Gastrocnemius medialis (tissue), 4 donors: ENCODE measurements at regions not wholly inside any gene's neighbourhood (a gene's known extent, or its start where the extent isn't known, plus 50 kb on each side); places are given as distances from the start of the nearest gene placed in this dataset.

ENCODE experiments used
- POLR2A ChIP-seq, 2 donors: fragments of 450-650 bp; IDR thresholded peaks; one replicate each; pipeline ENCODE4 v1.6.1; 2017; ENCODE audit warnings: antibody characterized with exemption in 2 of 2, mild to moderate bottlenecking in 2 of 2, moderate library complexity in 2 of 2
- TF ChIP-seq, protein P1 (sequence below), 5 experiments: fragments of 450-650 bp in 3 of 5; fragments of 200-600 bp in 2 of 5; sonication (generic) in 2 of 5; IDR thresholded peaks in 4 of 5; conservative IDR thresholded peaks in 1 of 5; 1 replicate in 4 of 5; 2 replicates in 1 of 5; pipeline ENCODE4 v1.5.1; 2016 to 2019; ENCODE audit warnings: antibody characterized with exemption in 5 of 5, mild to moderate bottlenecking in 3 of 5, moderate library complexity in 3 of 5

DNA sequence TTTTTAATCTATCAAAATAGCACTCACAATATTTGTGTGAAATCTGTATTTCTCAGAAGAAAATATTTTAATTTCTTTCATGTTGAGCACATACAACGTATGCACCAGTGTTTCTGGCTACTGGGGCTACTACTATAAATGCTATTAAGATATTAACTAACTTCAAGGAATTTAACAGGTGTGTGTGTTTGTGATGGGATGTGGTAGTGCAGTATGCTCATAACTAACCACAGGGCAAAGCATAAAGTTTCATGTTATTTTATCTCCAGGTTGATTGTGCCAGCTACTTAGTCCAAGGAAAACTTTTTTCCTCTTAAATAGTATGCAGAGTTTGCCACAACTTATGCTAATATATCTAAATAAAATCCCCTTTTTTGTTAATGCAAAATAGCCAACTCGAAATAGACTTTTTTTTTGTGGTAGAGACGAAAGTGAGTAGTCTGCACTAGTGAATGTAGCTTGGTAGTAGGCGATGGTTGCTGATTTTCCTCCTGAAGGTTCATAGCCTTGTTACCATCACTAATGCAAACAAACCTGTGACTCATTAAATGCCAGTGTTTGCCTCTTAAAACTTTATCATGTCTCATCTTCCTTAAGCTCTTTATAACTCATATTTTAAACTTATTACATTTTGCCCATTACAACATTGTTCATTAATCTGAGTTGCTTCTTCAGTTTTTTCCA is 565.5 kb upstream of the ANO3 start:
- no peak for TF ChIP-seq POLR2A (IDR thresholded peaks at IDR 0.05)
- TF ChIP-seq, protein P1, sequence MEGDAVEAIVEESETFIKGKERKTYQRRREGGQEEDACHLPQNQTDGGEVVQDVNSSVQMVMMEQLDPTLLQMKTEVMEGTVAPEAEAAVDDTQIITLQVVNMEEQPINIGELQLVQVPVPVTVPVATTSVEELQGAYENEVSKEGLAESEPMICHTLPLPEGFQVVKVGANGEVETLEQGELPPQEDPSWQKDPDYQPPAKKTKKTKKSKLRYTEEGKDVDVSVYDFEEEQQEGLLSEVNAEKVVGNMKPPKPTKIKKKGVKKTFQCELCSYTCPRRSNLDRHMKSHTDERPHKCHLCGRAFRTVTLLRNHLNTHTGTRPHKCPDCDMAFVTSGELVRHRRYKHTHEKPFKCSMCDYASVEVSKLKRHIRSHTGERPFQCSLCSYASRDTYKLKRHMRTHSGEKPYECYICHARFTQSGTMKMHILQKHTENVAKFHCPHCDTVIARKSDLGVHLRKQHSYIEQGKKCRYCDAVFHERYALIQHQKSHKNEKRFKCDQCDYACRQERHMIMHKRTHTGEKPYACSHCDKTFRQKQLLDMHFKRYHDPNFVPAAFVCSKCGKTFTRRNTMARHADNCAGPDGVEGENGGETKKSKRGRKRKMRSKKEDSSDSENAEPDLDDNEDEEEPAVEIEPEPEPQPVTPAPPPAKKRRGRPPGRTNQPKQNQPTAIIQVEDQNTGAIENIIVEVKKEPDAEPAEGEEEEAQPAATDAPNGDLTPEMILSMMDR (IDR thresholded peaks at IDR 0.05 in 4 of 5, conservative IDR thresholded peaks at IDR 0.05 in 1 of 5), result no peak
